Astrocyte (in vitro differentiated cells and primary cell): ENCODE measurements at regions not wholly inside any gene's neighbourhood (a gene's known extent, or its start where the extent isn't known, plus 50 kb on each side); places are given as distances from the start of the nearest gene placed in this dataset.
A peak's percentile ranks its signal among the peaks of the same experiment; 100 is the strongest.

Experiments used
- DNase-seq: peaks from one replicate; pipeline ENCODE4 v3.0.0-alpha.2; 2010; ENCODE audit warnings: low read depth
- FAIRE-seq: peaks from 2 replicates; lab custom pipeline; 2011; peaks lifted over from hg19 to GRCh38; lab: Jason Lieb, UNC
- H2AFZ ChIP-seq: 2 replicates; pipeline ENCODE4 v1.6.0; 2012; ENCODE audit warnings: low read depth, low read length, inconsistent platforms
- H3K27ac ChIP-seq: 2 replicates; pipeline ENCODE4 v1.5.1; 2011; ENCODE audit warnings: low read depth, low read length, inconsistent platforms
- H3K27me3 ChIP-seq: 2 replicates; pipeline ENCODE4 v1.6.0; 2011; ENCODE audit warnings: low read length, inconsistent platforms; ENCODE audit not compliant: insufficient read depth
- H3K36me3 ChIP-seq: 2 replicates; pipeline ENCODE4 v1.5.1; 2011; ENCODE audit warnings: low read length, inconsistent platforms; ENCODE audit not compliant: insufficient read depth
- H3K4me1 ChIP-seq: 2 replicates; pipeline ENCODE4 v1.5.1; 2011; ENCODE audit warnings: low read length, inconsistent platforms; ENCODE audit not compliant: insufficient read depth
- H3K4me2 ChIP-seq: 2 replicates; pipeline ENCODE4 v1.6.0; 2012; ENCODE audit warnings: low read length, inconsistent platforms
- H3K4me3 ChIP-seq: 2 replicates; pipeline ENCODE4 v1.5.1; 2011; ENCODE audit warnings: low read depth, mild to moderate bottlenecking, low read length, inconsistent platforms; ENCODE audit not compliant: insufficient read depth
- H3K79me2 ChIP-seq: 2 replicates; pipeline ENCODE4 v1.6.0; 2012; ENCODE audit warnings: mild to moderate bottlenecking, low read length, inconsistent platforms; ENCODE audit not compliant: insufficient read depth
- H3K9ac ChIP-seq: 2 replicates; pipeline ENCODE4 v1.6.0; 2012; ENCODE audit warnings: mild to moderate bottlenecking, low read length, inconsistent platforms
- H3K9me3 ChIP-seq: 2 replicates; pipeline ENCODE4 v1.5.1; 2012; ENCODE audit warnings: low read depth, mild to moderate bottlenecking, low read length, inconsistent platforms; ENCODE audit not compliant: insufficient read depth
- H4K20me1 ChIP-seq: 2 replicates; pipeline ENCODE4 v1.6.0; 2012; ENCODE audit warnings: low read length, inconsistent platforms; ENCODE audit not compliant: insufficient read depth
- H3K27ac Mint-ChIP-seq: one replicate; pipeline ENCODE4 v1.8.0; 2021; ENCODE audit warnings: mild to moderate bottlenecking, mixed read lengths; ENCODE audit not compliant: unreplicated experiment
- H3K27me3 Mint-ChIP-seq: one replicate; pipeline ENCODE4 v1.8.0; 2021; ENCODE audit warnings: low read depth, mixed read lengths; ENCODE audit not compliant: unreplicated experiment
- H3K36me3 Mint-ChIP-seq: one replicate; pipeline ENCODE4 v1.8.0; 2021; ENCODE audit warnings: low read depth, mixed read lengths; ENCODE audit not compliant: unreplicated experiment
- H3K4me1 Mint-ChIP-seq: one replicate; pipeline ENCODE4 v1.8.0; 2021; ENCODE audit warnings: low read depth, mixed read lengths; ENCODE audit not compliant: unreplicated experiment
- H3K4me3 Mint-ChIP-seq: one replicate; pipeline ENCODE4 v1.8.0; 2021; ENCODE audit warnings: mild to moderate bottlenecking, moderate library complexity, mixed read lengths; ENCODE audit not compliant: unreplicated experiment
- H3K9me3 Mint-ChIP-seq: one replicate; pipeline ENCODE4 v1.8.0; 2021; ENCODE audit warnings: mild to moderate bottlenecking, mixed read lengths; ENCODE audit not compliant: unreplicated experiment
- EZH2 ChIP-seq: IDR thresholded peaks from 2 replicates; pipeline ENCODE4 v1.6.1; 2012; ENCODE audit warnings: mild to moderate bottlenecking, low read length, inconsistent platforms; ENCODE audit not compliant: insufficient read depth
- TF ChIP-seq, protein P1 (sequence below): IDR thresholded peaks from 2 replicates; pipeline ENCODE4 v1.5.1; 2011; ENCODE audit warnings: low read depth, mild to moderate bottlenecking, inconsistent platforms, low read length, moderate library complexity; ENCODE audit not compliant: insufficient read depth

GRCh38 chr9:116008278-116008677 lies 145.3 kb upstream of the PAPPA start:
- FAIRE-seq (peak; percentile 13), DNase-seq (peak; percentile 53)
- H3K27me3 ChIP-seq: peaks cover 5% of the 10 kb centered on the region
- Mint-ChIP-seq H3K4me1 (peaks cover 8% of the 10 kb centered on the region), H3K9me3 (no peaks in the 10 kb centered on the region), H3K36me3 (no peaks in the 10 kb centered on the region), H3K27me3 (peaks cover 3% of the 10 kb centered on the region), H3K4me3 (no peak overlapping the region), H3K27ac (no peak overlapping the region)
- peaks cover 8% of the 10 kb centered on the region for H3K4me1 ChIP-seq
- H4K20me1 ChIP-seq: no peaks in the 10 kb centered on the region
- H2AFZ ChIP-seq: no peak overlapping the region
- peaks cover 3% of the 10 kb centered on the region for H3K9me3 ChIP-seq
- no peak overlapping the region for H3K27ac ChIP-seq
- H3K4me2 ChIP-seq: peak overlapping the region; percentile 30
- TF ChIP-seq EZH2: no peak
- TF ChIP-seq, protein P1, sequence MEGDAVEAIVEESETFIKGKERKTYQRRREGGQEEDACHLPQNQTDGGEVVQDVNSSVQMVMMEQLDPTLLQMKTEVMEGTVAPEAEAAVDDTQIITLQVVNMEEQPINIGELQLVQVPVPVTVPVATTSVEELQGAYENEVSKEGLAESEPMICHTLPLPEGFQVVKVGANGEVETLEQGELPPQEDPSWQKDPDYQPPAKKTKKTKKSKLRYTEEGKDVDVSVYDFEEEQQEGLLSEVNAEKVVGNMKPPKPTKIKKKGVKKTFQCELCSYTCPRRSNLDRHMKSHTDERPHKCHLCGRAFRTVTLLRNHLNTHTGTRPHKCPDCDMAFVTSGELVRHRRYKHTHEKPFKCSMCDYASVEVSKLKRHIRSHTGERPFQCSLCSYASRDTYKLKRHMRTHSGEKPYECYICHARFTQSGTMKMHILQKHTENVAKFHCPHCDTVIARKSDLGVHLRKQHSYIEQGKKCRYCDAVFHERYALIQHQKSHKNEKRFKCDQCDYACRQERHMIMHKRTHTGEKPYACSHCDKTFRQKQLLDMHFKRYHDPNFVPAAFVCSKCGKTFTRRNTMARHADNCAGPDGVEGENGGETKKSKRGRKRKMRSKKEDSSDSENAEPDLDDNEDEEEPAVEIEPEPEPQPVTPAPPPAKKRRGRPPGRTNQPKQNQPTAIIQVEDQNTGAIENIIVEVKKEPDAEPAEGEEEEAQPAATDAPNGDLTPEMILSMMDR: no peak
- H3K4me3 ChIP-seq: no peak overlapping the region
- H3K36me3 ChIP-seq: no peaks in the 10 kb centered on the region
- H3K79me2 ChIP-seq: no peaks in the 10 kb centered on the region
- H3K9ac ChIP-seq: no peak overlapping the region

GRCh38 chr9:116009420-116009819 lies 144.2 kb upstream of the PAPPA start:
- Histone ChIP-seq H4K20me1 (no peaks in the 10 kb centered on the region), H3K9me3 (peaks cover 3% of the 10 kb centered on the region), H3K27ac (no peak overlapping the region), H3K27me3 (peaks cover 5% of the 10 kb centered on the region), H3K4me2 (no peak overlapping the region), H3K9ac (no peak overlapping the region), H3K36me3 (no peaks in the 10 kb centered on the region), H3K4me1 (peaks cover 8% of the 10 kb centered on the region), H3K4me3 (no peak overlapping the region), H3K79me2 (no peaks in the 10 kb centered on the region), H2AFZ (no peak overlapping the region)
- H3K4me1 Mint-ChIP-seq: peaks cover 8% of the 10 kb centered on the region
- no peaks in the 10 kb centered on the region for H3K9me3 Mint-ChIP-seq
- H3K4me3 Mint-ChIP-seq: no peak overlapping the region
- H3K36me3 Mint-ChIP-seq: no peaks in the 10 kb centered on the region
- FAIRE-seq (no peak), DNase-seq (no peak)
- H3K27me3 Mint-ChIP-seq: peaks cover 5% of the 10 kb centered on the region
- no peak overlapping the region for H3K27ac Mint-ChIP-seq
- TF ChIP-seq, protein P1: no peak
- no peak for TF ChIP-seq EZH2

GRCh38 chr9:116015855-116016254 lies 137.7 kb upstream of the PAPPA start:
- Histone ChIP-seq H3K9me3 (no peaks in the 10 kb centered on the region), H3K36me3 (no peaks in the 10 kb centered on the region), H3K4me3 (no peak overlapping the region), H3K27ac (no peak overlapping the region), H3K27me3 (peaks cover 6% of the 10 kb centered on the region), H2AFZ (no peak overlapping the region), H3K4me1 (no peaks in the 10 kb centered on the region), H4K20me1 (no peaks in the 10 kb centered on the region), H3K79me2 (no peaks in the 10 kb centered on the region), H3K9ac (no peak overlapping the region), H3K4me2 (no peak overlapping the region)
- TF ChIP-seq EZH2: no peak
- TF ChIP-seq, protein P1: no peak
- H3K36me3 Mint-ChIP-seq: no peaks in the 10 kb centered on the region
- H3K27ac Mint-ChIP-seq: no peak overlapping the region
- H3K4me1 Mint-ChIP-seq: peaks cover 9% of the 10 kb centered on the region
- no peak overlapping the region for H3K4me3 Mint-ChIP-seq
- H3K9me3 Mint-ChIP-seq: no peaks in the 10 kb centered on the region
- DNase-seq (no peak), FAIRE-seq (no peak)
- peaks cover 5% of the 10 kb centered on the region for H3K27me3 Mint-ChIP-seq
